Superior temporal gyrus (tissue), 1 donor: ENCODE measurements at regions not wholly inside any gene's neighbourhood (a gene's known extent, or its start where the extent isn't known, plus 50 kb on each side); places are given as distances from the start of the nearest gene placed in this dataset.

Experiments used
- DNase-seq: peaks from one replicate; pipeline ENCODE4 v3.0.0-alpha.2; 2016; ENCODE audit errors: extremely low spot score

DNA sequence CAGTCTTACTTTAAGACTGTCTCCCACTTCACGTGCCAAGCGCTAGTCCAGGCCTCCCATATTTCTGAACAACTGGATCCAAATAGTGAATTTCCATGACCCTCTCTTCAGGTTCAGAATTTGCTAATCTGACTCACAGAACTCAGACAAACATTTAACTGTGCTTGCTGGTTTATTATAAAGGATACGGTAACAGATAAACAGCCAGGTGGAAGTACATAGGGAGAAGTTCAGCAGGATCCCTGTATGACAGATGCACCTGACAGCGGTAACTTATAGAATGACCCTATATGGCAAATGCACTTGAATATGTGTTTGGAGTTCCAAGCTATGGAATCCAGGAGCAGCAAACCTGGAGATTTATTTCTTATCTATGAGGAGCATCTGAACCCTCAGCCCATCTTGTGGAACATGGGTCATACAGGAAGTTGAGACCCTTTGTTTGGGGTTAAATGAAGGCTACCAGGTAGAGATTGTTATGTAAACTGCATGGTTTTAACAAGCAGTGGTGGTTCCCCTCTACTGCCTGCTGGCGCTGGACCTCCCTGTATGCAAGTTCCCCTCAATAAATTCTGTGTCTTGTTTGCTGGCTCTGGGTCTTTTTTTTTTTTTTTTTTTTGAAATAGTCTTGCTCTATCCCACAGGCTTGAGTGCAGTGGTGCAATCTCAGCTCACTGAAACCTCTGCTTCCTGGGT is 622.6 kb downstream of the KCNJ2 start:
- DNase-seq, result no peak

DNA sequence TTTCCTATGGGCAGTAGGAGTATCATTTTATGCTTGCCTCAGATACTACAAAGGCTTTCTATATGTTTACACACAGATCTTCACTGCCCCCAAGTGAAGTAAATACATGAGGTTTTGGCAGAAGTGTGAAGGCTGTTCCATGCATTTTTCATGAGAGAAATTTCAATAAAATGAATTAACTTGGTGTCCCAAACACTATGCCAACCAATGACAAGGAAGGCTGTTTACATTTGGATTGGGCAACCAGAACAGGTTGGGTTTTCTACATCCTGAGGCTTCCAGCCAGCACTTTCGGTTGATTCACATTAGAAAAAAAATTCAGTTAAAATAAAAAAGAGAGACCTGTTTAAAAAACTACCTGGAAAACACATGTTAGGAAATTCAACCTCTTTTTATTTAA is 625.4 kb downstream of the KCNJ2 start:
- no peak for DNase-seq

DNA sequence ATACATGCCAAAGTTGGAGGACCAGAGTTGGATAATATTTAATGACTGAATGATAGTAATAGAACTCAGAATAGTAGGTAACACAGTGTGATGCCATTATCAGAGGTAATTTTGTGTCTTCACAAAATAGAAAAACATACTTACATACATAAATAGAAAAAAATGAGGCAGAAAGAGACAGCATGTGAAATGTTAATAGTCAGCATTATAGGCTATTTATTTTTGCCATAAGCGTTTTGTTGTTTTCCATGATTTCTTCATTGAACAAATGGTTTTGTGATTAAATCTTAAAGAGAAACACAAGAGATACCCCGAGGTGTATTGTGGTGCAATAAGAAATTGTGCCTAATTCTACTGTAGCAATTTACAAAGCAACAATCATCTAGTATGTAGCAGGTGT is 626.3 kb downstream of the KCNJ2 start:
- DNase-seq, result no peak

DNA sequence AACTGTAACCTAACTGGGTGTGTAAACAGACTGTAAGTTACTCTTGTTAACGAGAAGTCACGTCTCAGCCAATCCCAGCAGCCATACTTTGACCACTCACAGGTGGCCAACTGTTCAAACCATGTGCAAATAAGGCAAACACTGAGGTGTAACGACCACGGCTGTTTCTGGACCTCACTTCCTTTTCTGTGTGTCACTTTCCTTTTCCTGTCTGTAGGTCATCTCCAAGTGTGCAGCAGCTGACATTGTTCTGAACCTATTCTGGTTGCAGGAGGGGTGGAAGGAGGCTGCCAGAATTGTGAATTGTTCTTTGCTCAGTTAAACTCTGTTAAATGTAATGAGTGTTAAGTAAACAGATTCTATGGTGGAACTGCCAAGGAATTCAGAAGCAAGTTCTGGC is 627.4 kb downstream of the KCNJ2 start:
- no peak for DNase-seq

DNA sequence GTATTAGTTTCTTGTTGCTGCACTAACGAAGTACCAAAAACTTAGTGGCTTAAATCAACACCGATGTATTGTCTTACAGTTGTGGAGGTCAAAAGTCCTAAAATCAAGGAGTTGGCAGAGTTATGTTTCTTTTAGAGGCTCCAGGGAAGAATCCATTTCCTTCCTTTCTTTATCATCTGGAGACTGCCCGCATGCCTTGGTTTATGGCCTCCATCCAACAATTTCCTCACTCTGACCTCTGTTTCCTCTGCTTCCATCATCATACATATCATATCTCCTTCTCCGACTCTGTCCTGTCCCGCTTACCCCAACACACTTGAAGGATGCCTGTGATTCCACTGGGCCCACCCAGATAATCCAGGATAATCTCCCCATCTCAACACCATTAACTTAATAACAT is 627.8 kb downstream of the KCNJ2 start:
- no peak for DNase-seq

DNA sequence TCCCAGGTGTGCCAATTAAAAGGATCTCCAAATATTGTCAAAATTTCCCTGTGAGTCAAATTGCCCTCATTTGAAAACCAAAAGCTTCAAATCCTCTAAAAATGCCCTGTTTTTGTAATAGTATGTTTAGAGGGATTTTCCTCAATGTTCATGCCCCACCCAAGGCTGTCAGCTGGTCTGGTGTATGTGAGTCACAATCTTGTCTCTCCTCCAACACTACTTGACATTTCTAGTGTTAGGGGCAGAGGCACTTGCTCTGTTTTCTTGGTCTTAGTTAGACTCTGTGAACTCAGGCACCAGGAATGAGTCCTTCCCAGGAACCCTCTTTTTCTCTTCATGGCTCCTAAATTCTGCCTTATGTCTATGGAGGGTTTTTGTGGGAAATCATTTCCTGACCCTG is 634.8 kb downstream of the KCNJ2 start:
- no peak for DNase-seq

DNA sequence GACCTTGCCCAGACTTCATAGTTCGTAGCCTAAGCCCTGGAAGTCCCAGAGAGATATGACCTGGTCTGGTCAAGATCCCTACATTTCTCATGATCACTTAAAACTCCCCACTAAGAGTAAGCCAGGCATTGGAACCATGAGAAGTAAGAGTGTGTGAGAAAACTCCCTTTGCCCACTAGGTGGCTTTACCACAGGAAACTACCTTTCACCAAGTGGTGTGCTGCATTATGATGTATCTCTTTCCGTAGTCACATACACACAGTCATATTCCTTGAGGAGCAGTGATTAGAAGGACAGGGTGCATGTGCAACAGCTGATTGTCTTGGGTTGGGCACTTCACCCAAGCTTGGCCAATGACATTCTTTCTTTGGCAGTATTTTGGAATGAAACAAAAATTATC is 639.3 kb downstream of the KCNJ2 start:
- DNase-seq, result no peak

DNA sequence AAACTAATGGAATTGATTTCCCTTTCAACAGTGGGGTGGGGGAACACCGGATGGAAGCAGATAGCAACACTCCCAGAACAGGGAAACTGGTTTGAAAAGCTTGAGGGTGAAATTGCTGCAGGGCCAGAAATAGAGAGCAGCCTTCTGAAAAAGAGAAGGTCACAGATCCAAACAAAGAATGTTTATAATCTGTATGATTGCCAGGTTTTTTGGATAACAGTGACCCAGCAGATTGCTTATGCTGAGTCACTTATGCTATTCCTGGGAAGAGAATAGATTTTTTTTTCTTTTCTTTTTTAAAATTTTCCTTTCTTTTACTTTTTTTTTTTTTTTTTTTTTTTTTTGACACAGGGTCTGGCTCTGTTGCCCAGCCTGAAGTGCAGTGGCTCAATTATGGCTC is 641.3 kb downstream of the KCNJ2 start:
- DNase-seq, result no peak

DNA sequence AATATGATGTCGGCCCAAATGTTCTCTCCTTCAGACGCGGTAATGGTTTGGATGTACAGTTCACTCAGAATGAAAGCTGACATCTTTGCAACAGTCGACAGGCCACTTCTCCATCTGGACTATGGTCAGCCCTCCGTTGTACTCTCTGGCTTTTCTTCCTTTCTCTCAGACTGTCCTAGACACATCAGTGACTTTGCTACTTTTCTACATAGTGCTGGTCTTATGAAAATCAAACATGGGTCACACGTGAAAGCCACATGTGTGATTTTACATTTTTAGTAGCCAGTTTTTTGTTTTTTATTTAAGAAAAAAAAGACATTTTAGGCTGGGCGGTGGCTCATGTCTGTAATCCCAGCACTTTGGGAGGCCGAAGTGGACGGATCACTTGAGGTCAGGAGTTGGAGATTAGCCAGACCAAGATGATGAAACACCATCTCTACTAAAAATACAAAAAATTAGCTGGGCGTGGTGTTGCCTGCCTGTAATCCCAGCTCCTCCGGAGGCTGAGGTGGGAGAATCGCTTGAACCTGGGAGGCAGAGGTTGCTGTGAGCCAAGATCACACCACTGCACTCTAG is 644.1 kb downstream of the KCNJ2 start:
- DNase-seq, result no peak

DNA sequence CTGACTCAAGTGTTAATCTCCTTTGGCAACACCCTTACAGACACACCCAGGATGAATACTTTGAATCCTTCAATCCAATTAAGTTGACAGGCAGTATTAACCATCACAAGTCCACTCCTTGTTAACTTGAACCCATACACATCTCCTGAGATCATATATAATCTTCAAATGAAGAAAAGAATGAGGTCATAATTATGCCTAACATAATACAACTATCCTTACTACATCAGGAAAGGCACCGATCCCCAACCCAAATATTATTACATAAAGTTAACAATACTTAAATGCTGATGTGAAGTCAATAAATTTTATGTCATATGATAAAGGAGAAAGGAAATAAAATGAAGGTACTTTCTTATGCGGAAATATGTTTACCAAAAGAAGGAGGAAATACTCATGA is 649.9 kb downstream of the KCNJ2 start:
- no peak for DNase-seq

DNA sequence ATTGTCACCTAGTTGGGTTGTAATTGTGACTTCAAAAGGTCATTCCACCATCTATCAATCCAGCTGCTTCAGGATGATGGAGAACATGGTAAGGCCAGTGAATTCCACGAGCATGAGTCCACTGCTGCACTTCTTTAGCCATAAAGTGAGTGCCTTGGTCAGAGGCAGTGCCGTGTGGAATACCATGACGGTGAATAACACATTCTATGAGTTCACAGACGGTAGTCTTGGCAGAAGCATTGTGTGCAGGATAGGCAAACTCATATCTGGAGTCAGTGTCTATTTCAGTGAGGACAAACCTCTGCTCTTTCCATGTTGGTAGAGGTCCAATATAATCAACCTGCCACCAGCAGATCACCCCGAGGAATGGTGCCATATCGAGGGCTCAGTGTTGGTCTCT is 650.9 kb downstream of the KCNJ2 start:
- DNase-seq, result no peak

DNA sequence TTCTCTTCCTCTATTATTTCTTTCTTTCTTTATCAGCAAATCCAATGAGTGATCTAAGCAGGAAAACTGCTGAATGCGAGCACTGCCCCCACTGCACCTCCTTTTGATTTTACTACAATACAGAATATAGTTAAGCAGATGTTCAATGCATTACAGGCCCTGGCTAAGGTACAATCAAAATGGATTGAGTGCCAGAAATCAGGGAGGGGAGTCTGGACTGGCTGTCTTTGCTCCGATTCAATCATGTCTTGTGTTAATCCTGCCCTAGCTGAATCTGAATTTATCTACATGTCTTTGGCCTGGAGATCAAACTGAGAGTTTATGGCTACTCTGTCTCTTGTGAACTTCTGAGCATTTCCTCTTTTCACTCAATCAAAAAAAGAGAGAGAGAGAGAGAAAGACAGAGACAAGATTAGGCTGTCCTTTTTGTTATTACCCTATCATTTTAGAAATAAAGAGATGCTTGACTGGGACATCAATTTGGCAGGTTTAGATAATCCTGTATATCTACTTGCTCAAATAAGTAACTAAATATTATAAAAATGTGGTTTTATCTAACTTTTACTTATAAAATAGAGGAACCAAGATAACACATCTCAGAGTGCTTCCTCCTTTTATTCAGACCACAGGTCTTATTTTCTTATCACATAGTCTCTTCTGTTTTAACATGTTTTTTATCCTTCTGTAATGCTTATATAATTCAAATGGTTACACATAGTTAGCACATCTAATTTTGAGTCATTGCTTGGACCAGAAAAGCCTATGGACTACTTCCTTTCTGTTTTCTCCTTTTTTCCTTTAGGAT is 656.2 kb downstream of the KCNJ2 start:
- peak; percentile 24 for DNase-seq

DNA sequence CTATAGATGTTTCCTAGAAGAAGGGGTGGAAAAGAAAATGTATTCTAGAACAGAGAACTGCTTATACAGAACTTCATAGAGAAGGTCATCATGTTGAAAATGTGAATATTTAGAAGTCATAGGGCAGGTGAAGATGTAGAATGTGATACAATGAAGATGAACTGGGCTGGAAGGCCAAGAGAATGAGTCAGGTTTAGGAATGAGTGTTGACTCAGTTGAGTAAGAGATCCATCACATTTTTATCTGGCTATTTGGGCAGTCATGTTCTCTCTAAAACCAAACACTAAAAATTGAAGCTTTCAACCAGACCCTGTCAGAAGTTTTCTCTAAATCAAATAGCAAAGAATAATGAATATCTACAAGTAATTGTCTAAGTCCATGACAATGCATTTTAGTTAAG is 660.5 kb downstream of the KCNJ2 start:
- no peak for DNase-seq

DNA sequence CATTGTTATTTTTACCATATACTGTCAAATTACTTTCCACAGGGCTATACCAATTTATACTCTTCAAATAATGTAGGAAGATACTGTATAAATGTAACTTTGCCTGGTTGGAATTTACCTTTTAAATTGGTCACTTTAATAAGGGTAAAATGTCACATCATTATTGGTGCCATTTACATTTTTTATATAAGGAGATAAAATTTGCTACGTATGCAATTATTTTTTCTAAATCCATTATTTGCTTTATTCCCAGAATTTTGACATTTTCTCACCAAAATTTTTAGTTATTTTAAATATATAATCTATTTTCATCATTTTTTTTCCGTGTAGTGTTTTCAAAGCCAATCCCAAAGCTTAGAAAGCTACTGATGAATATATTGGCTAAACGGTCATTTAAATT is 664.7 kb downstream of the KCNJ2 start:
- no peak for DNase-seq

DNA sequence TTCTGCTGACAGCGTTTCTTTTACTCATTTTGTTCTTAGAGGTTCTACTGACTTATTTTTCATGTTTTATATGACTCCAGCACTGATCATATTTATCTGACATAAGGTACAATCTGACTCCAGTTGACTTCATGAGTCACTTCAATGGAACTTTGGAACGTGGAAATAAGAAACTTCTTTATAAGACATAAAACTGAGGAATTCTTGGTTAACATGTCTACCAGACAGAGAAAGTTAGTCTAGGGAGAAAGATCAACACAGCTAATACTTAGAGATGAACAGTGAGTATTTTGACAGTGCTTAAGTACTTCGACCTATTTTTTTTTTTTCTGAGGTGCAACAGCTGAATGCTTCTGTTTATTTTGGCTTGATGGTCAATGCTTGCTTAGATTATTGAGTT is 679.5 kb downstream of the KCNJ2 start:
- DNase-seq, result no peak

DNA sequence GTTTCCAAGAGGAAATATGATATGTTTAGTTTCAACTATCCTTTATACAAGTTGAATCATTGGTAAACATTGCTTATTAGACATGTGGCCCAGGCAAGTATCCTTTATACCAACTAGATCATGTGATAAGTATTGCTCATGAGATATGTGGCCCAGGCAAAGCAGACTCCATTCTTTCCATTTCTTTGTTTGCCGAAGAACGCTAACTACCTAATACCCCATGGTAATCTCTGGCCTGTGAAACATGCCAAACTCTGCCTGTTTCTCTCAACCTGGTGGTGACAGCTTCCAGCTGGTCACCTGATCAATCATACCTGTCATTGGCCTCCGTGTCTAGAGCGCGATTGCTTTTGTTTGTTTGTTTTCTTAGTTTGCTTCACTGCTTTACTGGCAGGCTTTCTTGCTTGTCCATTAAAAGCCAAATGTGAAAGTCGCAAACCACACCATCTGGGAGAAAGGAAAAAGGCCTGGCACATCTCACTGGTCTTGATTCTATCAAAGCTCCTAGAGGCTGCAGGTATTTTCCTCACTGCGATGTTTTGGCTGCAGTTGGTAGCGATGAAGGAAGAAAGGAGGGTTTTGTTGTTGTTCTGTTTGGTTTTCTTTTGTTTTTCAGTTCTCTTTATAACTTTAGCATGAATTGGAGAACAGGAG is 686.2 kb downstream of the KCNJ2 start:
- DNase-seq, result no peak

DNA sequence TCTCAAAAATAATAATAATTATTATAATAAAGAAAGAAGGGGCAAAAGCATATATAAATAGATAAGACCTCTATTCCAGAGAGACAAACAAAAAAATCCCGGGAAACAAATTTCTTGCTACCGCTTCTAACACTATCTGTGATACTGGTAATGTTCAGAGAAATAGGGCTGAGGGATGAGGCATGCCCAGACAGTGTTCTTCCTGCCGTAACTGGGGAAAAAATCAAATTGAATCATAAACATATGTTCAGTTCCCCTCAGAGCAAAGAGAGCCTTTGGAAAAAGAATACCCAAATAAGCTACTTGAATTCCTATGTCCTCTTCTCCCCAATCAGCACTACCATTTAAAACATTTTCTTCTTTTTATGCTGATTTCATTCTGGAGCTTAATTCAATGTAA is 688.0 kb downstream of the KCNJ2 start:
- no peak for DNase-seq

DNA sequence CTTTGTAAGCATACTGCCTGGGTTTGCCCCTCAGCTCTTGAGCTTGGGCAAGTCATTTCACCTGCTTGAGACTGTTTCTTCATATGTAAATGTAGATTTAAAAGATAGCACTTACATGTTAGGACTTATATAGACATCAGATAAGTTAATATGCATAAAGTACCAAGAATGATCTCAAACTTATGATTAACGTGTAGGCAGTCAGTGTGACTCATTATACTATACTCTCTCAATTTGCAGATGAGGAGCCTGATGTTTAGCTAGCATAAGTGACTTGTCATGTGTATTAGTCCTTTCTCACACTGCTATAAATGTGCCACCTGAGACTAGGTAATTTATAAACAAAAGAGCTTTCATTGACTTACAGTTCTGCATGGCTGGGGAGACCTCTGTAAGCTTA is 690.5 kb downstream of the KCNJ2 start:
- no peak for DNase-seq

DNA sequence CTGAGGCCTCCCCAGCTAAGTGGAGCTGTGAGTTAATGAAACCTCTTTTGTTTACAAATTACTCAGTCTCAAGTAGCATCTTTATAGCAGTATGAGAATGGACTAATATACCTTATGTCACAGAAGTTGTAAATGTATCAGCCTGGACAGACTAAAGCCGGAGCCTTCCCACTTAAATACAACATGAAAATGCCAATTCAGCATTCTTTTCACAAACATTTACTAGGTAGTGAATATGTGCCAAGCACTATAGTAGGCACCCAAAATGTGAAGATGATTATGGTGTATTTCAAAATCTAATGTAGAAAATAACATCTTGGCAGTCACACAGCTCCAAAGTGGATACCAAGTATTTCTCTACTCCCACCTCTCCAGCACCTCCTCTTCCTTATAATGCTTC is 693.0 kb downstream of the KCNJ2 start:
- no peak for DNase-seq

DNA sequence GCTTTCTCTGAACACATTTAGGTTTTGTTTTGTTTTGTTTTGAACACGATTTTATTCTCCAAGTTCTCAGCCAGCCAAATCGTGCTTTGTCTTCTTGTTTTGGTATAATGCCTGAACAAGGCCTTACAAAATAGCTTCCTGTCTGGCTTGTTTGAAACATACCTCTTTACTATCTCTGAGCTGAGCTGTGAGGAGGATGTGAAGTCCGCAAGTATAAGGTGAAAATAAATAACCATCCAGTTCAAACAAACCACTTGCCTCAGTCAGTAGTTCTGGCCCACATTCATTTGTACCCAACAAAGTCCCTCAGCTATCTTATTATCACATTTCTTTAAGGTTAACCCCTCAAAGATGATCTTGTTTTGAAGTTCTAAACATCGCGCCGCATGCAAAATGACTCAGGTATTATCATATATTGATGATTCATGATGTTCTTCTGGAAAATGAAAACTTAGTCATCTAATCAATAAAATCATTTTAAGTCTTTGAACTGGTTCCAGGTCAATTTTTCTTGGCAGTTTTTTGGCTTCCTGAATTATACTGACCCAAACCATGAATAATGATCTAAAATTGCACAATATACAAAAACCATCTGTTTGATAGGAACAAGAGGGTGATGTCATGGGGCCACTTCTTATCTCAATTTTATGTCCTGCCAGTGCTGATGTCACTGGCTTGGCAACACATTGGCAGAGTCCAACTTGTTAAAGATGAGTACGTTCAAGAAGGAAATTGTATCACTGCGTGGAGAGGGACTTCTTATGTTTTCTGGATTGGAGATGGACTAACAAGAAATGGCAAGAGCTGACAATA is 694.3 kb downstream of the KCNJ2 start:
- DNase-seq, result no peak

DNA sequence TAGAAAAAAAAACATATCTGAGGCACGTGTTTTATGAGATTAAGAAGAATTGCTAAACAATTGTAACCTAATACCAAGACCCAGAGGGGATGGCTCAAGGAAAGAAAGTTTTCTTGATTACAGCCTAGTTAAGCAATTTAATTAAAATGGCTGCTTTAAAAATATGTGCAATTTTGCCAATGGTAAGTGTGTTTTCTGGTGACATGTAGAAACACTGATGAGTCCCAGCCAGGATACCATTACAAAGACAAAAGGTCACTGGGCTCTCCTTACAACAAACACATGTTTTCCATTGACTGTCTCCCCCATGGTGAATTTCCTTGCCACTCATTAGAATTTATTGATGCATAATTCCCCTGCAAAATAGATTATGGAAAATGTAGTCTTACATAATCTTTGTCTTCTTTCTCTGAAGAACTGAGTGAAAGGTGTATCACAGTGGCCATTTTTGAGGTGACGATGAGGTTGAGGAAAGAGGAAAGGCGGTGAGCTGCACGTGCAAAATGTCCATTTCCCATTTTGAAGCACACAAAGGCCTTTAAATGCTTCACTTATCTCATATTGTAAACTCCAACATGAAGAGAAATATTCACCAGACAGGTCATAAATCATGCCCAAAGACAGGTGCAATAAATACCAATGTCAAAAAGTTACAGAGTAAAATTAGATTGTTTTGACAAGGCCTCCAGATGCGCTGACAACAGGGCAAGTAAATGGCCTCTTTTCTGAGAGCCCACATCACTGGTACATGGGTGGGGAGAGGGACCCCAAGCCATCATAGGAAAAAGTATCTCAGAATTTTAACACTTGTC is 696.9 kb downstream of the KCNJ2 start:
- no peak for DNase-seq
